H9 (cell line): ENCODE measurements at regions not wholly inside any gene's neighbourhood (a gene's known extent, or its start where the extent isn't known, plus 50 kb on each side); places are given as distances from the start of the nearest gene placed in this dataset.

Source experiments
- DNase-seq: peaks from one replicate; pipeline ENCODE4 v3.0.0-alpha.2; 2017
- H2AFZ ChIP-seq: one replicate; pipeline ENCODE4 v1.6.1; 2013; ENCODE audit warnings: mild to moderate bottlenecking, low read length, control low read depth, moderate library complexity
- H2AK5ac ChIP-seq: 2 replicates; pipeline ENCODE4 v1.6.1; 2013; ENCODE audit warnings: low read length, control low read depth, mixed read lengths; ENCODE audit not compliant: insufficient read length
- H2BK120ac ChIP-seq: one replicate; pipeline ENCODE4 v1.6.1; 2013; ENCODE audit warnings: low read depth, mild to moderate bottlenecking, low read length, control low read depth, inconsistent platforms; ENCODE audit not compliant: poor library complexity, severe bottlenecking
- H2BK12ac ChIP-seq: 2 replicates; pipeline ENCODE4 v1.6.1; 2013; ENCODE audit warnings: low read length, control low read depth, mixed read lengths, low read depth; ENCODE audit not compliant: insufficient read length
- H2BK15ac ChIP-seq: 2 replicates; pipeline ENCODE4 v1.6.1; 2013; ENCODE audit warnings: low read depth, low read length, control low read depth
- H2BK20ac ChIP-seq: one replicate; pipeline ENCODE4 v1.6.1; 2013; ENCODE audit warnings: low read depth, mild to moderate bottlenecking, low read length, control low read depth, inconsistent platforms; ENCODE audit not compliant: poor library complexity, severe bottlenecking
- H2BK5ac ChIP-seq: 2 replicates; pipeline ENCODE4 v1.6.1; 2013; ENCODE audit warnings: low read length, control low read depth, mixed read lengths; ENCODE audit not compliant: insufficient read length
- H3K14ac ChIP-seq: 2 replicates; pipeline ENCODE4 v1.6.1; 2013; ENCODE audit warnings: low read length, control low read depth; ENCODE audit not compliant: insufficient read depth
- H3K18ac ChIP-seq: 2 replicates; pipeline ENCODE4 v1.6.1; 2013; ENCODE audit warnings: low read depth, mild to moderate bottlenecking, mixed read lengths, low read length, control low read depth; ENCODE audit not compliant: insufficient read length
- H3K23ac ChIP-seq: 2 replicates; pipeline ENCODE4 v1.6.1; 2013; ENCODE audit warnings: low read length, control low read depth, mixed read lengths, low read depth; ENCODE audit not compliant: insufficient read length
- H3K23me2 ChIP-seq: 2 replicates; pipeline ENCODE4 v1.6.1; 2013; ENCODE audit warnings: low read depth, mild to moderate bottlenecking, mixed read lengths, low read length, control low read depth; ENCODE audit not compliant: insufficient read length, poor library complexity, severe bottlenecking
- H3K27ac ChIP-seq: 2 replicates; pipeline ENCODE4 v1.5.1; 2013; ENCODE audit warnings: low read length, control low read depth, mixed read lengths, low read depth; ENCODE audit not compliant: insufficient read length
- H3K27me3 ChIP-seq: 2 replicates; pipeline ENCODE4 v1.6.1; 2013; ENCODE audit warnings: low read length, control low read depth, inconsistent platforms; ENCODE audit not compliant: insufficient read depth
- H3K4ac ChIP-seq: 2 replicates; pipeline ENCODE4 v1.6.1; 2013; ENCODE audit warnings: low read depth, mild to moderate bottlenecking, control low read depth, inconsistent platforms, low read length, moderate library complexity
- H3K4me1 ChIP-seq: 2 replicates; pipeline ENCODE4 v1.6.1; 2013; ENCODE audit warnings: low read length, control low read depth, inconsistent platforms; ENCODE audit not compliant: insufficient read depth
- H3K4me2 ChIP-seq: 2 replicates; pipeline ENCODE4 v1.6.1; 2013; ENCODE audit warnings: low read length, control low read depth, mixed read lengths; ENCODE audit not compliant: insufficient read length, insufficient read depth
- H3K56ac ChIP-seq: 2 replicates; pipeline ENCODE4 v1.6.1; 2013; ENCODE audit warnings: low read depth, mild to moderate bottlenecking, mixed read lengths, low read length, control low read depth; ENCODE audit not compliant: insufficient read length
- H3K79me1 ChIP-seq: 2 replicates; pipeline ENCODE4 v1.6.1; 2013; ENCODE audit warnings: low read depth, mild to moderate bottlenecking, moderate library complexity, low read length, control low read depth, inconsistent platforms; ENCODE audit not compliant: insufficient read depth, poor library complexity, severe bottlenecking
- H3K79me2 ChIP-seq: 2 replicates; pipeline ENCODE4 v1.6.1; 2013; ENCODE audit warnings: low read length, control low read depth, inconsistent platforms; ENCODE audit not compliant: insufficient read depth
- H3K9ac ChIP-seq: 2 replicates; pipeline ENCODE4 v1.6.1; 2013; ENCODE audit warnings: low read length, control low read depth, mixed read lengths; ENCODE audit not compliant: insufficient read length; ENCODE audit errors: extremely low read depth
- H3K9me3 ChIP-seq: one replicate; pipeline ENCODE4 v1.6.1; 2013; ENCODE audit warnings: low read depth, low read length, inconsistent platforms; ENCODE audit not compliant: control insufficient read depth
- H3T11ph ChIP-seq: one replicate; pipeline ENCODE4 v1.6.1; 2013; ENCODE audit warnings: mild to moderate bottlenecking, low read length, control low read depth, inconsistent platforms
- H4K20me1 ChIP-seq: one replicate; pipeline ENCODE4 v1.6.1; 2013; ENCODE audit not compliant: control insufficient read depth, insufficient read length, insufficient read depth
- H4K5ac ChIP-seq: 2 replicates; pipeline ENCODE4 v1.6.1; 2013; ENCODE audit warnings: low read depth, mild to moderate bottlenecking, mixed read lengths, low read length, control low read depth; ENCODE audit not compliant: insufficient read length
- H4K8ac ChIP-seq: replicated peaks from 2 replicates; pipeline ENCODE4 v1.6.1; 2013; ENCODE audit warnings: low read length, control low read depth, mixed read lengths, low read depth; ENCODE audit not compliant: insufficient read length
- H4K91ac ChIP-seq: 2 replicates; pipeline ENCODE4 v1.6.1; 2013; ENCODE audit warnings: low read depth, mild to moderate bottlenecking, moderate library complexity, mixed read lengths, low read length, control low read depth; ENCODE audit not compliant: insufficient read length
- H3K27ac Mint-ChIP-seq, 3 experiments: 2 replicates in 2 of 3; 3 replicates in 1 of 3; pipeline ENCODE4 v1.8.0; 2020 to 2021; ENCODE audit warnings: mixed read lengths in 3 of 3, mild to moderate bottlenecking in 1 of 3, moderate library complexity in 1 of 3
- H3K27me3 Mint-ChIP-seq: 2 replicates; pipeline ENCODE4 v1.8.0; 2021; ENCODE audit warnings: low read depth, mild to moderate bottlenecking, moderate library complexity, mixed read lengths
- H3K36me3 Mint-ChIP-seq, 3 experiments: 2 replicates in 2 of 3; 3 replicates in 1 of 3; pipeline ENCODE4 v1.8.0; 2020 to 2021; ENCODE audit warnings: low read depth in 3 of 3, mixed read lengths in 3 of 3; ENCODE audit not compliant: insufficient read depth in 1 of 3
- H3K4me1 Mint-ChIP-seq, 2 experiments: 2 replicates each; pipeline ENCODE4 v1.8.0; 2020; ENCODE audit warnings: mixed read lengths in 2 of 2
- H3K4me3 Mint-ChIP-seq, 2 experiments: 2 replicates in 1 of 2; 3 replicates in 1 of 2; pipeline ENCODE4 v1.8.0; 2020 to 2021; ENCODE audit warnings: mild to moderate bottlenecking in 2 of 2, mixed read lengths in 2 of 2, moderate library complexity in 1 of 2
- H3K9me3 Mint-ChIP-seq, 2 experiments: 2 replicates in 1 of 2; 3 replicates in 1 of 2; pipeline ENCODE4 v1.8.0; 2020; ENCODE audit warnings: mild to moderate bottlenecking in 2 of 2, mixed read lengths in 2 of 2, moderate library complexity in 1 of 2
- CTCF ChIP-seq: fragments of 200-600 bp; sonication (generic); conservative IDR thresholded peaks from 3 replicates; pipeline ENCODE4 v1.8.0; 2021; ENCODE audit warnings: antibody characterized with exemption, mild to moderate bottlenecking
- WGBS: extraction: QIAGEN DNeasy Blood & Tissue Kit; methylation state at CpG from one replicate; pipeline ENCODE4 v1.1.7; 2013; ENCODE audit warnings: missing lambda C conversion rate, low lambda C conversion rate, mixed read lengths; ENCODE audit not compliant: insufficient read length; ENCODE audit errors: extremely low coverage; 5-methylcytosine and 5-hydroxymethylcytosine counted together

- Histone ChIP-seq H2AFZ (no peak overlapping the region), H3K23me2 (no peaks in the 10 kb centered on the region), H4K8ac (no peak overlapping the region), H2BK20ac (no peak overlapping the region), H3K4me1 (no peaks in the 10 kb centered on the region), H3K56ac (no peak overlapping the region), H3T11ph (no peak overlapping the region), H3K27ac (no peak overlapping the region), H3K23ac (no peak overlapping the region), H4K20me1 (no peaks in the 10 kb centered on the region), H2BK15ac (no peak overlapping the region), H2BK12ac (no peak overlapping the region), H3K27me3 (no peaks in the 10 kb centered on the region), H3K14ac (no peak overlapping the region), H3K9ac (no peak overlapping the region), H4K5ac (no peak overlapping the region), H2AK5ac (no peak overlapping the region), H2BK120ac (no peak overlapping the region), H3K18ac (no peak overlapping the region), H2BK5ac (no peak overlapping the region), H3K4ac (no peak overlapping the region), H3K79me1 (no peaks in the 10 kb centered on the region), H3K9me3 (no peaks in the 10 kb centered on the region), H3K79me2 (no peaks in the 10 kb centered on the region), H4K91ac (no peak overlapping the region), H3K4me2 (no peak overlapping the region)
- H3K4me3 Mint-ChIP-seq = no peak overlapping the region
- no peak for DNase-seq
- H3K4me1 Mint-ChIP-seq = peaks cover 6 to 10% of the 10 kb centered on the region in 2 experiments
- no peaks in the 10 kb centered on the region for H3K36me3 Mint-ChIP-seq
- no peak overlapping the region for H3K27ac Mint-ChIP-seq
- TF ChIP-seq CTCF = no peak
- H3K9me3 Mint-ChIP-seq = no peaks in the 10 kb centered on the region
- no CpG with 5 or more reads among the region's 1 CpG for WGBS
- peaks cover 6% of the 10 kb centered on the region for H3K27me3 Mint-ChIP-seq
Observed at GRCh38 chr1:58293388-58293787, 253.1 kb downstream of the OMA1 start.
